GM18498 (cell line): ENCODE measurements at regions not wholly inside any gene's neighbourhood (a gene's known extent, or its start where the extent isn't known, plus 50 kb on each side); places are given as distances from the start of the nearest gene placed in this dataset.

Source experiments
- ATAC-seq: cut with Tn5 transposase; IDR thresholded peaks from one replicate; pipeline ENCODE4 v1.9.1; 2021; ENCODE audit warnings: mild to moderate bottlenecking, moderate library complexity; ENCODE audit not compliant: unreplicated experiment

- no peak for ATAC-seq
Observed at GRCh38 chr4:28518561-28519165, 1658.0 kb downstream of the STIM2 start.

GRCh38 chr4:28523681-28524190, 1663.1 kb downstream of the STIM2 start:
- no peak for ATAC-seq

DNA sequence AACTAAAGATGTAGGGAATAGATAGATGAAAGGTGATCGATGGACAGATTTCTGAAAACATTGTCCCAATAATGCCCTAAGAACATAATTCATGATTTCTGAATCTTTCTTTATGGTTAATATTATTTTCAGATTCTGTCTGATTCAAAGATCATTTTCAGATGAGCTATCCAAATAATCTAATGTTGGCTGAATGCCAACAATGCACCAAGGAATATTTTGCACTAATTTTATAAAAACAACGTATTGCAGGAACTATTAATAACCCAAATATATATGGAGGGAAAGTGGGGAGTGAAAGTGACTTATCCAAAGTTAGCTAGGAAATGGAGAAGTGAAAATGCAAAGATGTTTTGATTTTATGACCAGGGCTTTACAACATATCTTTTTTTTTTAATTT, 1675.5 kb downstream of the STIM2 start:
- no peak for ATAC-seq

DNA sequence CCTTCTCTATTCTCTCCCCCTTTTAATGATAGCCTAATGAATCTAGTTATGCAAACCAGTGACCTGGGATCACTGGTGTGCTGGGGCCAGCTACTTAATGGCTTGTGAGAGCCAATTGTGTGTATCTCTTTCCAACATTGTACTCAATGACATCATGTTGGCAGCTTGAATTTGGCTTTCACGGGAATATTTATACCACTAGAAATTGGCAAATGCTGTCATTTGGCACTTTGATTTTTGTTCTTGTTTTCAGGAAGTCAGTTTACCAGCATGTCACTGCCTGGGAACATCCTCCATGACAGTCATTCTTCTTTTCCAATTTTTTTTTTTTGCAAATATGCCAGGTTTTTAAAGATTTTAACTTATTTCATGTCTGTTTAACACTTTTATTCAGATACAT, 1685.3 kb downstream of the STIM2 start:
- no peak for ATAC-seq

GRCh38 chr4:28548136-28548535, 1687.5 kb downstream of the STIM2 start:
- no peak for ATAC-seq

DNA sequence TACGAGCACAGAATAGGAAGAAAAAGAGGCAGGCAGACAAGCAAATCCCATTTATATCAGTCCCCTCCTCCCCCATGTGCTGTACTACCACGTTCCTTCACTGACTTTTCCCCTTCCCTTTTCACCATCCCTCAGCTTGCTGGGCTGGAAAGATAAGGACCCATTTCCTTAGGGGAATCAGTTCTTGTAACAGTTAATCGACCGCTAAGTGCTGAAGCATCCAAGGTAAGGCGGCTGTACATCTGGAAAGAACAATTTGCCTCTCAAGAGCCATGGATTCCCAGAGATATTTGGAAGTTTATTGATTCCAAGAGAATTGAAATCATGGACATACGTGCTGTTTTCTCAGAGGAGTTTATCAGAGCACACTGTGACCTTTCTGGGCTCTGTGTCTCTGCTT, 1688.0 kb downstream of the STIM2 start:
- ATAC-seq: no peak

GRCh38 chr4:28555866-28556265, 1695.2 kb downstream of the STIM2 start:
- ATAC-seq: no peak

- no peak for ATAC-seq
Observed at GRCh38 chr4:28557755-28558154, 1697.1 kb downstream of the STIM2 start.

DNA sequence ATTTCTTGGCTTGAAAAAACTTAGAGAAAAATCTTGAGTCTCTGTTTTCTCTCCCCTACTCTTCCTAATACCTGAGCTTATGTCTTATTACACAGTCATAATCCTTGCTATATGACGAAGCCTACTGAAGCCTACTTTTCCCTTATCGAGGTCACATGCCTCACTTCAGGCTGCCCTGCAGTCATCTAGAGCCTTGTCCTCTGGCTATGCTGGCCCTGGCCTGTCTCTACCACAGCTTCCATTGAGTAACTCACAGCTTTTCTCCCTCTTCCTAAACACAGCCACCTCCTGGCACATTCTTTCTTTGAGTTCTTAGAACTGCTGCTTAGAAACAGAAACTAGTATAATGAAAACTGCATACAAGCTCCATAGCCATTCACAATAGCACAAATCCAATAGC, 1698.3 kb downstream of the STIM2 start:
- no peak for ATAC-seq

DNA sequence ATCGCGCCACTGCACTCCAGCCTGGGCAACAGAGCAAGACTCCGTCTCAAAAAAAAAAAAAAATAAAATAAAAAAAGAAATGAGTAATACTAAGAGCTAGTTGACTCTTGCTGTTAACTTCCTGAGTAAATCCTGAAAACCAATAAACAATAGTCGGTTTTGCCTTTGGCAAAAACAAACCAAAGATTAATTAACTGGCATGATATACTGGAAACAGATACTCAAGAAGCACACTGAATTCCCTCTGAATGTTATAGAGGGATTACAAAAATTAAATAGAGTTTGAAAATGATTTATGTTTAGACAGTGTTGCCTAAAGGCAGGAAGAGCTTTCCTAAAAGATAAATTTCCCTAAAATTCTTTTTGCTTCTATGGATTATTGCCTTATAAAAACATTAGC, 1702.3 kb downstream of the STIM2 start:
- no peak for ATAC-seq

DNA sequence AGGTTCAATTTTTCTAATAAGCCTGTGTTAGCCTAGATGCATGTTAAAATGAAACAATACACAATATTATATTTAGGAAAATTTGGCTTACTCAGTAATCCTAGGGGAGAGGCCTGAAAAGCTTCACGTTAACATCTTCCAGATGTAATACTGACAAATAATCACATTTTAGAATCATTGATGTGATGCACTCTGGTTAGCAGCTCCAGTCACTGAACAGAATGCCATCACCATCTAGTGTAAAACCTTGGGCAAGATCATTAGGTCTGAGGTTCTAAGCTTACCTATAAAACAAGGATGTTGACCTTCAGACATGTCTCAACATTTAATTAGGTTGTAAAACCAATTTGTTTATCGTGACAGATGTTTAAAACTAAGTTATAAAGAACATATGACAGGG, 1704.8 kb downstream of the STIM2 start:
- ATAC-seq: no peak

DNA sequence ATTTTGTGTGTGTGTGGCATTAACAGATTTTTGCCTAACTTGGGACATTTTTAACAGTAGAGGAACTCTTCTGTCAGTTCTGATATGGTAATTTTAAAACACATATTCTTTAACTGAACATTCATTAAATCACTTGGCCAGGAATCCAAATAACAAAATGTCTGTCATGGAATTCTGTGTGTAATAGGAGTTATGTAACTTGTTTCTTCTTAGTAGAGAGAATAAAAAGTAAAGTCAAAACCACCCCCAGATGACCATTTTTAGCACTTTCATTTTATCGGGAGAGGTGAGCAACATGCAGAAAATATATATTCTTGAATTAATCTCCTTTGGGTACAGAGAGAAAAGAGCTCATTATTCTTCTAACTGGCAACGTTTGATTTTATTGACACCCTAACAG, 1740.3 kb downstream of the STIM2 start:
- ATAC-seq: no peak

DNA sequence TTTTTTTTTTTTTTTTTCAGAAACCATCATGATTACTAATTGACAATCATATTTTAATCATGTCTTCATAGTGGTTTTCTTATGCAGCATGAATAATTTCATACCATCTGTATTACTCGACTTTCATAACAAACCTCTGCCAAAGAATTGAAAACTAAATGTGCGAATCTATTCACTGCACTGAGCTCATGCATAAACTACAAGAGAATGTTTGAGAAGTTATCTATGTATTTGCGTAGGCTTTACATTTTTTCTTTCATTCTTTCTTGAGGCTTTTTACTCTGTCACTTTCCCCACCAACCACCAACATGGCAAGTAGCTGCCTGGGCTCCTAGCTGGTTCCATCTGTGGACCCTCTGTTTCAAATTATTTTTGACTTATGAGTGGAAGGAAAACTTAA, 1761.0 kb downstream of the STIM2 start:
- ATAC-seq: no peak

- no peak for ATAC-seq
Observed at GRCh38 chr4:28636971-28637370, 1776.3 kb downstream of the STIM2 start.

DNA sequence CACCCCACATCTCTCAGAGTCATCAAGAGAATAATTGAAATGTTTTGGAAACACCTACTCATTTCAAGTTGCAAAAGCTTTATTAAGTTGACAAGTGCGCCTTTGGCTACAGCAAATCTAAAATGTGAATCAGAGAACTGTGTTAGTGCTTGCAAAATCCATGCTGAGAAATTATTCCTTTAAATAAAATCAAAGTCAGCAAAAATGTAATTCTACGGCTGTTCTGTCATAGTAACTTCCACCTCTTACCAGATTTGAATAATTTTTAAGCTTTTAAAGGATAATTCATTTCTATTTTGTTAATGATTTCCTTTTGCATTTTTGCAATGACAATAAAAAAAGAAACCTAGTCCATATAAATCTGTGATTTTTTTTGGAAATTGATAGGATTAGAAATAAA, 1779.1 kb downstream of the STIM2 start:
- ATAC-seq: no peak

- ATAC-seq: no peak
Observed at GRCh38 chr4:28654618-28655017, 1794.0 kb downstream of the STIM2 start.

DNA sequence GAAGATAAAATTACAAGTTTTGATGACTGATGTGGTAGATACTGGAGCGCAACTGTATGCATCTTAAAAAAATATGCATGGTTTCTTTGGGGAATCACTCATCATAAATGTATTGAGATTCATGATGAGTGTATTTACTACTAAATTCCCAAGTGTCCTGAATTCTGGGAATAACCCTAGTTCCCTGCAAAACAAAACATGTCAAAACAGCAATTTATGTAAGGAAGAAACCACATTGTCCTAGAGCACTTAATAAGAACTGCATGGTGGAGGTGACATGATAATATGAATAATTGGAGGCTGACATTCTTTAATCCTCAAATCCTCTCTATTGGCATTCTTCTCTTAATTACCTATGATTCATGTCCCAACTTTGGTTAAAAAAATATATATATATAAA, 1804.7 kb downstream of the STIM2 start:
- ATAC-seq: no peak

DNA sequence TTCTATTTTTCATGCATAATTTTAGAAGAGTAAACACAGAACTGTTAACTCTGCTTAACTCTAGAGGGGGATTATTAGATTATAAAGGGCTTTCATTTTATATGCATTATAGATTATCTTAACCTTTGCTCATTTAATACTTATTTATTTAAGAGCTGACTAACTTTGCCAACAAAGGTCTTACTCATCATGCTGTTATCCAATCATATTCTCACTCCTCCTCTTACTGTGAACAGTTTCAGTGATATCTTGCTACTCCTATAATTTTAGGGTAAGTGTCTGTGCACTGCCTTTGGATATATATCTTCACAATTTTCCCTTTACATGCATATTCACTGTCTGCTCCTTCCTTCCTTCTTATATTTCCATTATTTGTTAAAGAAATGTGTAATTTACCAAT, 1814.9 kb downstream of the STIM2 start:
- ATAC-seq: no peak

GRCh38 chr4:28677808-28678207, 1817.2 kb downstream of the STIM2 start:
- no peak for ATAC-seq

- ATAC-seq: no peak
Observed at GRCh38 chr4:28682847-28683246, 1822.2 kb downstream of the STIM2 start.

GRCh38 chr4:28686618-28687017, 1826.0 kb downstream of the STIM2 start:
- ATAC-seq: no peak

DNA sequence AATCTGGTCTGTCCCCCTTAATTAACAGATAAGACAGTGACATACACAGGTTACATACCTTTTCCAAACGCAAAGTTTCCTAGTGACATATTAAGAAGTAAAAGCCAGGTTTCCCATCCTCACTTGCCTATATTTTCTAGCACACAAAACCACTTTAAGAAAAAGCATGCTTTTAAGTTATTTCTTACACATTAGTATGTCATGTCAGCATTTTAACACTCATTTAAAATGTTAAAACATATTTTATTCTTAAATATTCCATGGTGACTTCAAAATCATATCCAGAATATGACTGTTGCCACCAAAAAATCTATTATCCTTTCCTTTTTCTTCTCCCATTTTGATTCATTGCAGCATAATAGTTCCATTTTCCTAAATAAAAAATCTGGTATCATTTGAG, 1830.2 kb downstream of the STIM2 start:
- no peak for ATAC-seq

DNA sequence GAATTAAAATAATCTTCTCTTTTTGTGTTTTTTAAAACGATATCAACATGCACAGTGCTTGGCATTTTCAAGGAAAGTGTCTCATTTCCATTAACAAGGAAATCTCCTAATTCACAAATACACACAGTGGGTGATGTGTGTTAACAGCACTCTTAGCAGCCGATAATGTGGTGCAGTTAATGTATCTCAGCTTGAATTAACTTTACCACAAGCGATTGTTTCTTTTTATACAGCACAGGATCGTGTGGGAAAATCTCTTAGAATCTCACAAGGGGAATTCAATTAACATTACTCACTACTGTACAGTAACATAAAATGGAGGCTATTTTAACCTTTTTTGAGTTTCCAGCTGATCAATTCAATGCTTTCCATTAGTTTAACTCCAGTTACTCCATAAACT, 1841.9 kb downstream of the STIM2 start:
- ATAC-seq: no peak
